NOMO-1 (cell line): ENCODE measurements at regions not wholly inside any gene's neighbourhood (a gene's known extent, or its start where the extent isn't known, plus 50 kb on each side); places are given as distances from the start of the nearest gene placed in this dataset.

ENCODE experiments used
- DNase-seq, 2 experiments: peaks; one replicate each; lab custom pipeline; 2025; ENCODE audit not compliant: unreplicated experiment in 2 of 2; lab: John Stamatoyannopoulos, UW

GRCh38 chr12:97267594-97268202 lies 194.9 kb upstream of the RMST start:
- no peak for DNase-seq

GRCh38 chr12:97272471-97272870 lies 190.1 kb upstream of the RMST start:
- DNase-seq: no peak

GRCh38 chr12:97274386-97274785 lies 188.2 kb upstream of the RMST start:
- DNase-seq: no peak

GRCh38 chr12:97275256-97275655 lies 187.3 kb upstream of the RMST start:
- DNase-seq: no peak

- DNase-seq: no peak
Measured at GRCh38 chr12:97275728-97276590, 186.6 kb upstream of the RMST start.

- no peak for DNase-seq
Measured at GRCh38 chr12:97276661-97277429, 185.8 kb upstream of the RMST start.

- DNase-seq: no peak
Measured at GRCh38 chr12:97283297-97283696, 179.3 kb upstream of the RMST start.

GRCh38 chr12:97288531-97288930 lies 174.1 kb upstream of the RMST start:
- DNase-seq: peak; percentile 11 to 45

GRCh38 chr12:97292588-97292987 lies 170.0 kb upstream of the RMST start:
- peak; percentile 71 to 91 for DNase-seq

- no peak for DNase-seq
Measured at GRCh38 chr12:97293541-97293940, 169.1 kb upstream of the RMST start.

GRCh38 chr12:97299847-97300246 lies 162.8 kb upstream of the RMST start:
- DNase-seq: no peak

GRCh38 chr12:97300431-97300830 lies 162.2 kb upstream of the RMST start:
- DNase-seq: no peak

GRCh38 chr12:97300891-97301290 lies 161.7 kb upstream of the RMST start:
- DNase-seq: no peak

GRCh38 chr12:97301576-97301975 lies 161.0 kb upstream of the RMST start:
- DNase-seq: no peak

- no peak for DNase-seq
Measured at GRCh38 chr12:97305651-97306050, 157.0 kb upstream of the RMST start.

- DNase-seq: peak; percentile 87 to 93
Measured at GRCh38 chr12:97306147-97306546, 156.5 kb upstream of the RMST start.

GRCh38 chr12:97308576-97309198 lies 153.9 kb upstream of the RMST start:
- DNase-seq: peak; percentile 39 to 71

- no peak for DNase-seq
Measured at GRCh38 chr12:97309921-97310320, 152.7 kb upstream of the RMST start.

- DNase-seq: no peak
Measured at GRCh38 chr12:97312570-97313135, 150.0 kb upstream of the RMST start.

- no peak for DNase-seq
Measured at GRCh38 chr12:97313471-97314190, 149.0 kb upstream of the RMST start.
